Adrenal gland (tissue), 9 donors: ENCODE measurements at regions not wholly inside any gene's neighbourhood (a gene's known extent, or its start where the extent isn't known, plus 50 kb on each side); places are given as distances from the start of the nearest gene placed in this dataset.

ENCODE experiments used
- DNase-seq, 7 donors: peaks; one replicate each; pipeline ENCODE4 v3.0.0-alpha.2; 2019 to 2020
- H3K27ac ChIP-seq, 5 donors: fragments of 200-600 bp; sonication (generic) in 4 of 5; 1 replicate in 3 of 5; 2 replicates in 2 of 5; pipeline versions ENCODE4 v1.5.1 to v1.8.0; 2016 to 2020; ENCODE audit warnings: mild to moderate bottlenecking in 1 of 5
- H3K27me3 ChIP-seq: fragments of 200-600 bp; 2 replicates; pipeline ENCODE4 v1.8.0; 2021
- H3K36me3 ChIP-seq, 2 donors: fragments of 200-600 bp; replicated peaks in 1 of 2; 1 replicate in 1 of 2; 2 replicates in 1 of 2; pipeline versions ENCODE4 v1.5.1 to v1.8.0; 2018 to 2022
- H3K4me1 ChIP-seq, 2 donors: fragments of 200-600 bp; replicated peaks in 1 of 2; 1 replicate in 1 of 2; 2 replicates in 1 of 2; pipeline versions ENCODE4 v1.5.1 to v1.8.0; 2018 to 2021
- H3K4me3 ChIP-seq, 4 donors: fragments of 200-600 bp; sonication (generic) in 3 of 4; one replicate each; pipeline ENCODE4 v1.5.1; 2016 to 2018
- H3K9me3 ChIP-seq, 3 donors: fragments of 200-600 bp; sonication (generic) in 1 of 3; replicated peaks in 1 of 3; 1 replicate in 2 of 3; 2 replicates in 1 of 3; pipeline versions ENCODE4 v1.5.1 to v1.8.0; 2016 to 2021
- POLR2A ChIP-seq, 2 donors: fragments of 450-650 bp; IDR thresholded peaks; one replicate each; pipeline ENCODE4 v1.6.1; 2017; ENCODE audit warnings: antibody characterized with exemption in 2 of 2, mild to moderate bottlenecking in 2 of 2, moderate library complexity in 1 of 2
- WGBS, 4 donors: extraction: QIAGEN DNeasy Blood & Tissue Kit in 2 of 4; methylation state at CpG; one replicate each; pipeline versions ENCODE4 v1.1.5 to v1.1.7; 2013 to 2017; 5-methylcytosine and 5-hydroxymethylcytosine counted together
- intact Hi-C, 2 donors: fragments of 100-400 bp; cut with DNase I; formaldehyde crosslinking; loops; one replicate each; pipeline versions ENCODE4 v1.14.1 to v1.15.0; 2022 to 2023
- TF ChIP-seq, protein P1 (sequence below), 6 experiments: fragments of 450-650 bp in 4 of 6; fragments of 200-600 bp in 2 of 6; sonication (generic) in 1 of 6; IDR thresholded peaks; 1 replicate in 5 of 6; 2 replicates in 1 of 6; pipeline versions ENCODE4 v1.5.1 to v1.8.0; 2016 to 2021; ENCODE audit warnings: antibody characterized with exemption in 6 of 6, mild to moderate bottlenecking in 2 of 6, moderate library complexity in 1 of 6
- donor health status: healthy with polysubstance abuse.
- donor health status: Bipolar disorder and iron deficiency.
- donor health status: DM: yes; HTN: yes; CAD: no.
- donor health status: DM: no; HTN: no; CAD: no.
- donor health status: DM: no; HTN: no; CAD: no.

DNA sequence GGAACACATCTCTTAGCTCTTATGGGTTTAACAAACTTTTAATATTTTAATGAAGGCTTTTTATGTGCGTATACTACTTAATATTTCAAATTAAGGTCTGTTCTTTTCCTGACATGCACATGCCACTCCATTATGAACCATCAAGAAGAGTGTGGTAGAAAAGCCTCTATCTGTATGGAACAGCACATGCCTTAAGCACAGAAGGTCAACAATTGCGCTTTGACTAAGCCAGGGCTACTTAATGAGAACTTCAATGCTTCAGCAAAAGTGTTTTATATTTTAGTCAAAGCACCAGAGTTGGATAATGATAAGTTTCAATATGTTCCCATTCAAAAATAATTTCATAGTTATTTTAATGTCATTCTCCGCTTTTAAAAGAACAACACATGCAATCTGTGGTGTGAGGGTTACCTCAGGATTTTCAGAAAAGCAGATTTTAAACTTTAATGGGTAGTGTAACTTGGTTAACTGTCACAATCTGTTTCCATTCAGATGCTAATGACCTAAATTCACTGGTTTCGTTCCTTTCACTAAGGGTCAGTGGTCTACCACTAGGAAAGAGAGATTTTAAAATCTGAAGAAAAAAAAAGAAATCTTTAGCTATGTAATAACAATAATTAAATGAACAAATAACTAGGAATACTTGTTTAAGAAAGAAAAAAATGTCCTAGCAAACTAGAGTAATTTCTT is 193.4 kb upstream of the NOVA1 start:
- WGBS, 4 donors = 54 to 69% (median 61%) methylated on average over 4 of the region's 4 CpGs
- TF ChIP-seq POLR2A (IDR thresholded peaks at IDR 0.05) = no peak
- TF ChIP-seq, protein P1, sequence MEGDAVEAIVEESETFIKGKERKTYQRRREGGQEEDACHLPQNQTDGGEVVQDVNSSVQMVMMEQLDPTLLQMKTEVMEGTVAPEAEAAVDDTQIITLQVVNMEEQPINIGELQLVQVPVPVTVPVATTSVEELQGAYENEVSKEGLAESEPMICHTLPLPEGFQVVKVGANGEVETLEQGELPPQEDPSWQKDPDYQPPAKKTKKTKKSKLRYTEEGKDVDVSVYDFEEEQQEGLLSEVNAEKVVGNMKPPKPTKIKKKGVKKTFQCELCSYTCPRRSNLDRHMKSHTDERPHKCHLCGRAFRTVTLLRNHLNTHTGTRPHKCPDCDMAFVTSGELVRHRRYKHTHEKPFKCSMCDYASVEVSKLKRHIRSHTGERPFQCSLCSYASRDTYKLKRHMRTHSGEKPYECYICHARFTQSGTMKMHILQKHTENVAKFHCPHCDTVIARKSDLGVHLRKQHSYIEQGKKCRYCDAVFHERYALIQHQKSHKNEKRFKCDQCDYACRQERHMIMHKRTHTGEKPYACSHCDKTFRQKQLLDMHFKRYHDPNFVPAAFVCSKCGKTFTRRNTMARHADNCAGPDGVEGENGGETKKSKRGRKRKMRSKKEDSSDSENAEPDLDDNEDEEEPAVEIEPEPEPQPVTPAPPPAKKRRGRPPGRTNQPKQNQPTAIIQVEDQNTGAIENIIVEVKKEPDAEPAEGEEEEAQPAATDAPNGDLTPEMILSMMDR (IDR thresholded peaks at IDR 0.05) = no peak
- no peaks in the 10 kb centered on the region for H3K36me3 ChIP-seq
- no peak for DNase-seq
- no peak overlapping the region for H3K27ac ChIP-seq
- no peak overlapping the region for H3K4me3 ChIP-seq
- no peaks in the 10 kb centered on the region for H3K9me3 ChIP-seq
- no peaks in the 10 kb centered on the region for H3K27me3 ChIP-seq
- H3K4me1 ChIP-seq = no peaks in the 10 kb centered on the region
- intact Hi-C loops = no loop called here

DNA sequence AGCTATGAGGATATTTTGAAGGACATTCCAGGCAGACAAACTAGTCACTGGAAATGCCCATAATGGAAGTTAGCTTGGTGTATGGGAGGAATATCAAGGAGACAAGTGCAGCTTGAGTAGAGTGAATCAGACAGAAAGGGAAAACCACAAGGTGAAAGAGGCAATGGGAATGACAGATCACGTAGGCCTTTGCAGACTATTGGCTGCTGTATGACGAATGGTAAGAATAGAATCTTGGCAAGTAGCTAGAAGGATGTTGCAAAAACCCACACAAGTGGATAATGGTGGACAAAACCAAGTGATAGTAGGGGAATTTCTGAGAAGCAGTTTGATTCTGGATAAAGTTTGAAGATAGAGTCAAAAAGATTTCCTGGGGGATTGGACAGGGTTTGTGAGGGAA is 196.9 kb upstream of the NOVA1 start:
- no peaks in the 10 kb centered on the region for H3K36me3 ChIP-seq
- TF ChIP-seq POLR2A (IDR thresholded peaks at IDR 0.05) = no peak

DNA sequence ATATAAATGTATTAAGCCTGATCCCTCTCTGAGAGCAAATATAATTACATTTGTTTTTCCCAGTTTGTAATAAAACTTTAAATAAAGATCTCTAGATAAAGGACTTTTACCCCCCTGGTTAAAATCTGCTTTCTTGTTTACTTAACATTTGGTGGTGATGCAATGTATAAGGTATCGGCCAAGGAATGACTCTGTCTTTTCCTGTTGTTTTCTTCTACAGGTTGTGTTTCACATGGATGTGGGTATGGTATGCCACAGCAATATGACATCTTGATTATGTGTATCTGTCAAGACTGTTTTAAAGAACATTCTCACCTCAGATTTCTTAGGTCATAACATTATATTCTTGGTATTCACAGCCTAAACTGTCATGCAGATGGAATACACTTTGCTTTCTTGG is 210.6 kb upstream of the NOVA1 start:
- Histone ChIP-seq H3K4me3 (no peak overlapping the region), H3K9me3 (no peaks in the 10 kb centered on the region), H3K27ac (no peak overlapping the region), H3K36me3 (no peaks in the 10 kb centered on the region), H3K27me3 (no peaks in the 10 kb centered on the region), H3K4me1 (no peaks in the 10 kb centered on the region)
- TF ChIP-seq, protein P1 (IDR thresholded peaks at IDR 0.05) = no peak
- no peak for TF ChIP-seq POLR2A (IDR thresholded peaks at IDR 0.05)
- 68 to 95% (median 78%) methylated on average over 1 of the region's 1 CpG for WGBS, 4 donors
- intact Hi-C loops = no loop called here
- no peak for DNase-seq

More for the DNA sequence above, 196.9 kb upstream of the NOVA1 start:
- DNase-seq = no peak
- Histone ChIP-seq H3K27me3 (no peaks in the 10 kb centered on the region), H3K9me3 (no peaks in the 10 kb centered on the region), H3K4me3 (no peak overlapping the region), H3K27ac (no peak overlapping the region), H3K4me1 (no peaks in the 10 kb centered on the region)
- intact Hi-C loops = no loop called here
- 61 to 63% (median 63%) methylated on average over 2 of the region's 2 CpGs for WGBS, 4 donors

DNA sequence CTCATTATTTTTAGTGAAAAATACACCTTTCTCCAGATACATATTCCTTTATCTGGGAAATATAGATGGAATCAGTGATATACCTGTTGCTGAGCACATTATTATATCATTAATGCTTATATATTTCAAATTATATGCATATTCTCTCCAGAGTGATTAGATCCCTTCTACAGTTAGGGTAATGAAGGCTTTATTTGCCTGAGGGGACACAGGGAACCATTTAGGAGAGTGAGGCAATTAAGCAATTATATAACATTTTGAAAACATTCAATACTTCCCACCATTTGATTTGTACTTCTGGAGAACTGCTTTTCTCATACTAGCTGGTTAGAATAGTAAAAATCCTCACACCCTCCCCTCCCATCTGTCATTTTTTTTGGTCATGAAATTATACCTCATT is 212.8 kb upstream of the NOVA1 start:
- Histone ChIP-seq H3K27me3 (no peaks in the 10 kb centered on the region), H3K27ac (no peak overlapping the region), H3K36me3 (no peaks in the 10 kb centered on the region), H3K4me3 (no peak overlapping the region), H3K4me1 (no peaks in the 10 kb centered on the region), H3K9me3 (no peaks in the 10 kb centered on the region)
- no peak for DNase-seq
- intact Hi-C loops = no loop called here
- TF ChIP-seq, protein P1 (IDR thresholded peaks at IDR 0.05) = no peak
- no peak for TF ChIP-seq POLR2A (IDR thresholded peaks at IDR 0.05)

DNA sequence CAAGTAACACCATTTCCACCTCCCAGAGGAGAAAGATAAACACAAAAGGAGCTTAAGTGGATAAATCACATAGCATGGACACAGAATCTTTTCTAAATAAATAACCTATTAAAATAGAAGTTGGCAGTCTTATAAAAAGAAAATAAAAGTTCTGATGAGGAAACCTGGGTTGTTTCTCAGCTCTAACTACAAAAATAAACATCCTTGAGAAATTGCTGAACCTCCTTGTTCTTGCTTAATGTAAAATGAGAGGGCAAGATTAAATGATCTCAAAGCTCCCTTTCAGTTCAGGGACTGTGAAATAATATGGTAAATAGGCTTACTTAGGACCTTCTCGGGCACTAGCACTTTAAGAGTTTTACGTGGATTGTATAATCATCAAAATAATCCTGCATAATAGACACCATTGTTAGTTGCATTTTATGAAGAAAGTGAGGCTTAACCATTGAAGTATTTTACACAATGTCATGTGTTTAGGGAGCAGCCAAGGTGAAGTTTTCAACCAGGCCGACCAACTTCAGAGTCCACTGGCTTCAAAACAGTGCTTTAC is 214.0 kb upstream of the NOVA1 start:
- H3K9me3 ChIP-seq = no peaks in the 10 kb centered on the region
- TF ChIP-seq, protein P1 (IDR thresholded peaks at IDR 0.05) = no peak
- TF ChIP-seq POLR2A (IDR thresholded peaks at IDR 0.05) = no peak
- intact Hi-C loops = no loop called here
- no peaks in the 10 kb centered on the region for H3K4me1 ChIP-seq
- H3K27ac ChIP-seq = no peak overlapping the region
- 49 to 80% (median 68%) methylated on average over 3 of the region's 3 CpGs for WGBS, 4 donors
- H3K36me3 ChIP-seq = no peaks in the 10 kb centered on the region
- H3K4me3 ChIP-seq = no peak overlapping the region
- no peaks in the 10 kb centered on the region for H3K27me3 ChIP-seq
- DNase-seq = no peak
